Esophagus muscularis mucosa (tissue), 3 donors: ENCODE measurements at regions not wholly inside any gene's neighbourhood (a gene's known extent, or its start where the extent isn't known, plus 50 kb on each side); places are given as distances from the start of the nearest gene placed in this dataset.

Source experiments
- EP300 ChIP-seq: sonication (generic); formaldehyde crosslinking; IDR thresholded peaks from one replicate; pipeline ENCODE4 v1.6.1; 2017; ENCODE audit warnings: antibody characterized with exemption
- TF ChIP-seq, protein P1 (sequence below), 3 experiments: fragments of 200-600 bp in 2 of 3; fragments of 450-650 bp in 1 of 3; sonication (generic) in 2 of 3; IDR thresholded peaks; one replicate each; pipeline ENCODE4 v1.5.1; 2017 to 2019; ENCODE audit warnings: antibody characterized with exemption in 3 of 3, mild to moderate bottlenecking in 2 of 3, moderate library complexity in 1 of 3

DNA sequence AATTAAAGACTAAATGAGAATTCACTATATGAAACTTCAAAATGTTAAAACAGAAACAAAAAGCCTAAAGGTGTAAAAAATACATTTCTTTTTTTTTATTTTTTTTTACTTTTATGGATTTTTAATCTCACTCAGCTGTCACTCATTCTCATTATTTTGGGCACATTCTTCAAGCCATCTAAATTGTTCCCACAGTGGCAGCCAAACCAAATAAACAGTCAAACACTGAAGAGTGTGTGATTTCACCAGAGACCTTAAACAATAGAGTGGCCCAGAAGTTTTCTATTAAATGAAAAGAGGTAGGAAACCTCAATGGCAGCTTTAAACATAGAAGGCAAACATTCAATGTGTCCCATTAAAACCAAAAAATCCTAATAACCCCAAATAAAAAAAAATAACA is 616.1 kb downstream of the OTOL1 start:
- TF ChIP-seq, protein P1, sequence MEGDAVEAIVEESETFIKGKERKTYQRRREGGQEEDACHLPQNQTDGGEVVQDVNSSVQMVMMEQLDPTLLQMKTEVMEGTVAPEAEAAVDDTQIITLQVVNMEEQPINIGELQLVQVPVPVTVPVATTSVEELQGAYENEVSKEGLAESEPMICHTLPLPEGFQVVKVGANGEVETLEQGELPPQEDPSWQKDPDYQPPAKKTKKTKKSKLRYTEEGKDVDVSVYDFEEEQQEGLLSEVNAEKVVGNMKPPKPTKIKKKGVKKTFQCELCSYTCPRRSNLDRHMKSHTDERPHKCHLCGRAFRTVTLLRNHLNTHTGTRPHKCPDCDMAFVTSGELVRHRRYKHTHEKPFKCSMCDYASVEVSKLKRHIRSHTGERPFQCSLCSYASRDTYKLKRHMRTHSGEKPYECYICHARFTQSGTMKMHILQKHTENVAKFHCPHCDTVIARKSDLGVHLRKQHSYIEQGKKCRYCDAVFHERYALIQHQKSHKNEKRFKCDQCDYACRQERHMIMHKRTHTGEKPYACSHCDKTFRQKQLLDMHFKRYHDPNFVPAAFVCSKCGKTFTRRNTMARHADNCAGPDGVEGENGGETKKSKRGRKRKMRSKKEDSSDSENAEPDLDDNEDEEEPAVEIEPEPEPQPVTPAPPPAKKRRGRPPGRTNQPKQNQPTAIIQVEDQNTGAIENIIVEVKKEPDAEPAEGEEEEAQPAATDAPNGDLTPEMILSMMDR (IDR thresholded peaks at IDR 0.05): no peak
- no peak for TF ChIP-seq EP300
